H1 (cell line): ENCODE measurements at regions not wholly inside any gene's neighbourhood (a gene's known extent, or its start where the extent isn't known, plus 50 kb on each side); places are given as distances from the start of the nearest gene placed in this dataset.
"Not testable (repeated sequence)": the region's sequence is repeated elsewhere in the genome, so short reads cannot be mapped to it uniquely, and the experiment has no call there.

Experiments used
- CTCF ChIA-PET: fragments of 300-600 bp; sonication (Branson Sonifier 250); formaldehyde crosslinking; loops from one replicate; lab custom pipeline; 2021; ENCODE audit not compliant: partially characterized antibody; lab: Charles Lee
- POLR2A ChIA-PET: fragments of 300-600 bp; sonication (Branson Sonifier 250); formaldehyde crosslinking; loops from one replicate; lab custom pipeline; 2021; ENCODE audit warnings: inconsistent platforms; ENCODE audit not compliant: partially characterized antibody; lab: Charles Lee
- DNase-seq, 2 experiments: peaks; one replicate each; pipeline versions ENCODE4 v3.0.0 to v3.0.0-alpha.2; 2010 to 2022; ENCODE audit warnings: low spot score in 2 of 2, low read depth in 1 of 2, mixed read lengths in 1 of 2
- FAIRE-seq: peaks from 2 replicates; lab custom pipeline; 2011; peaks lifted over from hg19 to GRCh38; lab: Jason Lieb, UNC
- H2AFZ ChIP-seq: 2 replicates; pipeline ENCODE4 v1.8.1; 2012; ENCODE audit warnings: low read length, inconsistent platforms
- H2AK5ac ChIP-seq: 2 replicates; pipeline ENCODE4 v1.6.1; 2013; ENCODE audit warnings: low read depth, low read length
- H2BK120ac ChIP-seq: replicated peaks from 2 replicates; pipeline ENCODE3; 2013; ENCODE audit warnings: low read depth, low read length, inconsistent platforms
- H2BK12ac ChIP-seq: 2 replicates; pipeline ENCODE4 v1.6.1; 2013; ENCODE audit warnings: low read depth, low read length
- H2BK15ac ChIP-seq: 2 replicates; pipeline ENCODE4 v1.6.1; 2013; ENCODE audit warnings: low read length
- H2BK20ac ChIP-seq: 2 replicates; pipeline ENCODE4 v1.6.1; 2013; ENCODE audit warnings: low read length
- H2BK5ac ChIP-seq: 2 replicates; pipeline ENCODE4 v1.6.1; 2013; ENCODE audit warnings: low read depth, low read length
- H3K14ac ChIP-seq: 2 replicates; pipeline ENCODE4 v1.6.1; 2013; ENCODE audit warnings: inconsistent platforms; ENCODE audit not compliant: insufficient read length
- H3K18ac ChIP-seq: 2 replicates; pipeline ENCODE4 v1.6.1; 2013; ENCODE audit warnings: low read length; ENCODE audit errors: extremely low read depth
- H3K23ac ChIP-seq: 2 replicates; pipeline ENCODE4 v1.6.1; 2013; ENCODE audit warnings: inconsistent platforms; ENCODE audit not compliant: insufficient read length
- H3K23me2 ChIP-seq: 2 replicates; pipeline ENCODE4 v1.6.1; 2013; ENCODE audit warnings: low read depth, low read length
- H3K27ac ChIP-seq: 2 replicates; pipeline ENCODE4 v1.6.1; 2011; ENCODE audit warnings: low read depth, low read length, inconsistent platforms
- H3K27me3 ChIP-seq, 4 experiments: replicated peaks in 1 of 4; 1 replicate in 1 of 4; 2 replicates in 3 of 4; pipeline versions ENCODE4 v1.6.1 to v1.8.1; 2011 to 2013; ENCODE audit warnings: low read length in 3 of 4, mild to moderate bottlenecking in 3 of 4, inconsistent platforms in 2 of 4, mixed read lengths in 2 of 4, moderate library complexity in 1 of 4; ENCODE audit not compliant: control insufficient read depth in 3 of 4, insufficient read depth in 3 of 4; ENCODE audit errors: extremely low read depth in 1 of 4
- H3K36me3 ChIP-seq, 4 experiments: 2 replicates each; pipeline versions ENCODE4 v1.6.1 to v1.8.1; 2011 to 2013; ENCODE audit warnings: mild to moderate bottlenecking in 4 of 4, low read length in 3 of 4, moderate library complexity in 2 of 4, control low read depth in 1 of 4, inconsistent platforms in 1 of 4; ENCODE audit not compliant: insufficient read depth in 4 of 4, control insufficient read depth in 2 of 4
- H3K4ac ChIP-seq: replicated peaks from 2 replicates; pipeline ENCODE3; 2013; ENCODE audit warnings: low read length, low read depth, mixed read lengths, inconsistent platforms; ENCODE audit not compliant: insufficient read length
- H3K4me1 ChIP-seq, 4 experiments: replicated peaks in 1 of 4; 1 replicate in 1 of 4; 2 replicates in 3 of 4; pipeline versions ENCODE4 v1.6.1 to v1.8.1; 2011 to 2013; ENCODE audit warnings: low read length in 3 of 4, inconsistent platforms in 2 of 4, mixed read lengths in 1 of 4; ENCODE audit not compliant: insufficient read depth in 4 of 4, control insufficient read depth in 3 of 4
- H3K4me2 ChIP-seq, 2 experiments: 2 replicates each; pipeline versions ENCODE4 v1.6.1 to v1.8.1; 2011 to 2013; ENCODE audit warnings: low read depth in 2 of 2, low read length in 2 of 2, control low read depth in 1 of 2, inconsistent platforms in 1 of 2, mild to moderate bottlenecking in 1 of 2; ENCODE audit not compliant: insufficient read depth in 1 of 2
- H3K4me3 ChIP-seq, 4 experiments: fragments of 200-600, 300-600 bp in 1 of 4; sonication (generic), shearing (Covaris generic), sonication (Bioruptor Twin) in 1 of 4; 2 replicates each; pipeline versions ENCODE4 v1.5.1 to v1.8.1; 2011 to 2016; ENCODE audit warnings: low read length in 4 of 4, low read depth in 3 of 4, control low read depth in 2 of 4, inconsistent platforms in 2 of 4, mild to moderate bottlenecking in 2 of 4, mixed read lengths in 1 of 4, moderate library complexity in 1 of 4; ENCODE audit not compliant: insufficient read depth in 2 of 4; ENCODE audit errors: extremely low read depth in 1 of 4
- H3K56ac ChIP-seq: replicated peaks from 2 replicates; pipeline ENCODE3; 2013; ENCODE audit warnings: low read depth, mild to moderate bottlenecking, mixed read lengths, low read length, inconsistent platforms; ENCODE audit not compliant: insufficient read length
- H3K79me1 ChIP-seq: 2 replicates; pipeline ENCODE4 v1.6.1; 2013; ENCODE audit warnings: low read depth, low read length, control low read depth
- H3K79me2 ChIP-seq, 2 experiments: 2 replicates each; pipeline versions ENCODE4 v1.6.1 to v1.8.1; 2012 to 2013; ENCODE audit warnings: low read length in 2 of 2, mild to moderate bottlenecking in 2 of 2, inconsistent platforms in 1 of 2; ENCODE audit not compliant: insufficient read depth in 2 of 2, control insufficient read depth in 1 of 2
- H3K9ac ChIP-seq, 4 experiments: replicated peaks in 1 of 4; 1 replicate in 1 of 4; 2 replicates in 3 of 4; pipeline versions ENCODE4 v1.6.1 to v1.8.1; 2011 to 2013; ENCODE audit warnings: low read depth in 3 of 4, low read length in 3 of 4, control low read depth in 2 of 4, mild to moderate bottlenecking in 2 of 4, moderate library complexity in 2 of 4, inconsistent platforms in 1 of 4; ENCODE audit errors: extremely low read depth in 1 of 4
- H3K9me3 ChIP-seq, 2 experiments: 2 replicates each; pipeline versions ENCODE4 v1.6.1 to v1.8.1; 2012 to 2013; ENCODE audit warnings: mild to moderate bottlenecking in 2 of 2, moderate library complexity in 2 of 2, control low read depth in 1 of 2, inconsistent platforms in 1 of 2, low read depth in 1 of 2, low read length in 1 of 2, mixed read lengths in 1 of 2; ENCODE audit not compliant: insufficient read depth in 2 of 2
- H4K20me1 ChIP-seq, 2 experiments: replicated peaks in 1 of 2; 2 replicates each; pipeline versions ENCODE3 to v1.8.1; 2011 to 2013; ENCODE audit warnings: inconsistent platforms in 2 of 2, low read length in 2 of 2, mild to moderate bottlenecking in 1 of 2; ENCODE audit not compliant: insufficient read depth in 2 of 2, control insufficient read depth in 1 of 2
- H4K5ac ChIP-seq: 2 replicates; pipeline ENCODE4 v1.6.1; 2013; ENCODE audit warnings: low read length, low read depth, mixed read lengths, inconsistent platforms; ENCODE audit not compliant: insufficient read length
- H4K8ac ChIP-seq: 2 replicates; pipeline ENCODE4 v1.8.0; 2013; ENCODE audit warnings: mild to moderate bottlenecking, moderate library complexity, low read length, inconsistent platforms; ENCODE audit not compliant: insufficient read depth; ENCODE audit errors: extremely low read depth
- H4K91ac ChIP-seq: replicated peaks from 2 replicates; pipeline ENCODE3; 2013; ENCODE audit warnings: low read length, mixed read lengths, inconsistent platforms; ENCODE audit not compliant: insufficient read length
- POU5F1 ChIP-seq: IDR thresholded peaks from 2 replicates; pipeline ENCODE4 v1.6.1; 2011; ENCODE audit warnings: low read depth, mild to moderate bottlenecking, low read length, moderate library complexity
- SIN3A ChIP-seq, 2 experiments: IDR thresholded peaks in 1 of 2; conservative IDR thresholded peaks in 1 of 2; 2 replicates each; pipeline ENCODE4 v1.6.1; 2011 to 2012; ENCODE audit warnings: low read length in 2 of 2, improper control_type of control experiment in 1 of 2, low read depth in 1 of 2, mild to moderate bottlenecking in 1 of 2
- WGBS, 2 experiments: shearing (Covaris generic) in 1 of 2; methylation state at CpG; one replicate each; pipeline versions ENCODE4 v1.1.6 to v1.1.7; 2013 to 2015; ENCODE audit warnings: low lambda C conversion rate in 2 of 2, mixed read lengths in 2 of 2, inconsistent platforms in 1 of 2, low coverage in 1 of 2, missing lambda C conversion rate in 1 of 2; ENCODE audit not compliant: insufficient replicate concordance in 2 of 2, insufficient coverage in 1 of 2, insufficient read length in 1 of 2; ENCODE audit errors: extremely low coverage in 1 of 2, missing lambda C conversion rate in 1 of 2; 5-methylcytosine and 5-hydroxymethylcytosine counted together

GRCh38 chr4:104272966-104273365, 221.7 kb downstream of the CXXC4 start (continued):
- TF ChIP-seq SIN3A (conservative IDR thresholded peaks at IDR 0.05 in 1 of 2, IDR thresholded peaks at IDR 0.05 in 1 of 2; ENCODE audit: low read depth in 1 of 2, low read length in 2 of 2) (no peak), POU5F1 (no peak)

- H2BK120ac ChIP-seq, H2BK20ac ChIP-seq, H3K79me2 ChIP-seq, H2BK12ac ChIP-seq, H4K20me1 ChIP-seq, POLR2A ChIA-PET, H3K36me3 ChIP-seq, DNase-seq, H2BK15ac ChIP-seq, H2BK5ac ChIP-seq, H3K23me2 ChIP-seq, CTCF ChIA-PET, H3K14ac ChIP-seq, H3K56ac ChIP-seq, H4K8ac ChIP-seq, H3K4me3 ChIP-seq, H3K79me1 ChIP-seq, H3K9me3 ChIP-seq, H3K4ac ChIP-seq, H4K91ac ChIP-seq, H2AK5ac ChIP-seq, H3K27ac ChIP-seq, H3K27me3 ChIP-seq, H2AFZ ChIP-seq, H3K23ac ChIP-seq, H3K9ac ChIP-seq, H4K5ac ChIP-seq, FAIRE-seq, H3K18ac ChIP-seq, H3K4me2 ChIP-seq, H3K4me1 ChIP-seq: not testable (repeated sequence)
- 78% methylated on average over 4 of the region's 5 CpGs; no CpG with 5 or more reads in 1 of the 2 experiments for WGBS, 2 experiments
Measured at GRCh38 chr4:104269603-104270002, 225.1 kb downstream of the CXXC4 start.
